ENCODE measurements at regions not wholly inside any gene's neighbourhood (a gene's known extent, or its start where the extent isn't known, plus 50 kb on each side); places are given as distances from the start of the nearest gene placed in this dataset.
A peak's percentile ranks its signal among the peaks of the same experiment; 100 is the strongest.
"Not testable (repeated sequence)": the region's sequence is repeated elsewhere in the genome, so short reads cannot be mapped to it uniquely, and the experiment has no call there.

- no peak for DNase-seq
- Mint-ChIP-seq H3K4me1 (peaks cover 16% of the 10 kb centered on the region), H3K36me3 (ENCODE audit: low read depth) (peaks cover 1% of the 10 kb centered on the region), H3K9me3 (peaks cover 7% of the 10 kb centered on the region), H3K27ac (peak overlapping the region; percentile 75), H3K27me3 (ENCODE audit: low read depth, poor library complexity) (peaks cover 6% of the 10 kb centered on the region), H3K4me3 (no peak overlapping the region)
- no peak for TF ChIP-seq CTCF (IDR thresholded peaks at IDR 0.05)
These were observed 454.3 kb upstream of the CDH11 start for GRCh38 chr16:65576139-65576538.

- H3K4me1 Mint-ChIP-seq, result peaks cover 8% of the 10 kb centered on the region
- H3K27ac Mint-ChIP-seq, result no peak overlapping the region
- no peak for DNase-seq
- peaks cover 15% of the 10 kb centered on the region for H3K36me3 Mint-ChIP-seq (ENCODE audit: low read depth)
- no peak overlapping the region for H3K4me3 Mint-ChIP-seq
- H3K27me3 Mint-ChIP-seq (ENCODE audit: low read depth, poor library complexity), result peaks cover 3% of the 10 kb centered on the region
- H3K9me3 Mint-ChIP-seq, result peaks cover 20% of the 10 kb centered on the region
- no peak for TF ChIP-seq CTCF (IDR thresholded peaks at IDR 0.05)
These were observed 452.6 kb upstream of the CDH11 start for GRCh38 chr16:65574326-65574966.

- no peak for DNase-seq
- H3K27ac Mint-ChIP-seq, result no peak overlapping the region
- peaks cover 16% of the 10 kb centered on the region for H3K36me3 Mint-ChIP-seq (ENCODE audit: low read depth)
These were observed 450.3 kb upstream of the CDH11 start for GRCh38 chr16:65572156-65572555.

GRCh38 chr16:65570261-65570660 is 448.4 kb upstream of the CDH11 start:
- H3K27ac Mint-ChIP-seq, result no peak overlapping the region
- DNase-seq, result no peak
- H3K9me3 Mint-ChIP-seq, result peaks cover 19% of the 10 kb centered on the region
- no peak overlapping the region for H3K4me3 Mint-ChIP-seq
- no peaks in the 10 kb centered on the region for H3K4me1 Mint-ChIP-seq
- H3K27me3 Mint-ChIP-seq (ENCODE audit: low read depth, poor library complexity), result no peaks in the 10 kb centered on the region
- peaks cover 16% of the 10 kb centered on the region for H3K36me3 Mint-ChIP-seq (ENCODE audit: low read depth)
- no peak for TF ChIP-seq CTCF (IDR thresholded peaks at IDR 0.05)

More at GRCh38 chr16:65572156-65572555, 450.3 kb upstream of the CDH11 start:
- Mint-ChIP-seq H3K4me1 (no peaks in the 10 kb centered on the region), H3K27me3 (ENCODE audit: low read depth, poor library complexity) (peaks cover 3% of the 10 kb centered on the region), H3K9me3 (peaks cover 25% of the 10 kb centered on the region), H3K4me3 (no peak overlapping the region)
- no peak for TF ChIP-seq CTCF (IDR thresholded peaks at IDR 0.05)

- Mint-ChIP-seq H3K27me3 (ENCODE audit: low read depth, poor library complexity) (peaks cover 10% of the 10 kb centered on the region), H3K27ac (no peak overlapping the region), H3K4me1 (no peaks in the 10 kb centered on the region), H3K36me3 (ENCODE audit: low read depth) (peaks cover 18% of the 10 kb centered on the region), H3K4me3 (no peak overlapping the region), H3K9me3 (peaks cover 34% of the 10 kb centered on the region)
- no peak for DNase-seq
- no peak for TF ChIP-seq CTCF (IDR thresholded peaks at IDR 0.05)
These were observed 438.0 kb upstream of the CDH11 start for GRCh38 chr16:65559846-65560245.

GRCh38 chr16:65549689-65550088 is 427.8 kb upstream of the CDH11 start:
- H3K4me3 Mint-ChIP-seq; H3K27ac Mint-ChIP-seq; DNase-seq; H3K27me3 Mint-ChIP-seq (ENCODE audit: low read depth, poor library complexity): not testable (repeated sequence)
- peaks cover 38% of the 10 kb centered on the region for H3K4me1 Mint-ChIP-seq
- peaks cover 10% of the 10 kb centered on the region for H3K36me3 Mint-ChIP-seq (ENCODE audit: low read depth)
- H3K9me3 Mint-ChIP-seq, result peaks cover 50% of the 10 kb centered on the region
